ENCODE measurements at regions not wholly inside any gene's neighbourhood (a gene's known extent, or its start where the extent isn't known, plus 50 kb on each side); places are given as distances from the start of the nearest gene placed in this dataset.

DNA sequence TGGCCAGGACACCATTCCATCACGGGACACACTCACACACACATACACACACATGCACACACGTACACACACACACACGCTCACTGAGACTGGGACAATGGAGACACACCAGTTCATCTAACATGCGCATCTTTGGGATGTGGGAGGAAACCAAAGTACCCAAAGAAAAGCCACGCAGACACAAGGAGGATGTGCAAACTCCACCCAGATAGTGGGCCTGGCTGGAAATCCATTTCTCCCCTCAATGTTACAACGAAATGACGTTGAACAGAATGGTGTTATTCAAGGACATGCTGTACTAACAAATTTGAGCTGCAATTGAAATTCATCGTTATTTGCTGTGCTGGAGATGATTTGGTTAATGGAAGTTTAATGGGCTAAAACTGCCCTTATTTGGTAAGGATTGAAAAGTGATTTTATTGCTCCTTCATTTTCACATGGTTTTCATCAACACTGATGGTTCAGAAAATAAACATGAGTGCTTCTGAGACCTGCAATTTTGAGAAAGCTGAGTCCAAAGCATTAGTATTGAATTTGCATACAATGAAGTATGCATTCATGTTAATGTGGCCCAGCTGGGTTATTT lies 110.0 kb downstream of the KCNE4 start:
- no peak overlapping the region for H3K4me3 ChIP-seq
- no peaks in the 10 kb centered on the region for H3K4me1 ChIP-seq
- H3K9me3 ChIP-seq: no peaks in the 10 kb centered on the region
- no peaks in the 10 kb centered on the region for H3K36me3 ChIP-seq
- H3K27me3 ChIP-seq: no peaks in the 10 kb centered on the region
- 75 to 86% methylated on average over 8 of the region's 8 CpGs for WGBS, 2 donors
- no peak overlapping the region for H3K27ac ChIP-seq
- DNase-seq: no peak
- intact Hi-C loops (cut with DNase I): no loop called here
- TF ChIP-seq POLR2AphosphoS5 (IDR thresholded peaks at IDR 0.05) (no peak), EP300 (IDR thresholded peaks at IDR 0.05) (no peak), POLR2A (IDR thresholded peaks at IDR 0.05) (no peak)
- TF ChIP-seq, protein P1, sequence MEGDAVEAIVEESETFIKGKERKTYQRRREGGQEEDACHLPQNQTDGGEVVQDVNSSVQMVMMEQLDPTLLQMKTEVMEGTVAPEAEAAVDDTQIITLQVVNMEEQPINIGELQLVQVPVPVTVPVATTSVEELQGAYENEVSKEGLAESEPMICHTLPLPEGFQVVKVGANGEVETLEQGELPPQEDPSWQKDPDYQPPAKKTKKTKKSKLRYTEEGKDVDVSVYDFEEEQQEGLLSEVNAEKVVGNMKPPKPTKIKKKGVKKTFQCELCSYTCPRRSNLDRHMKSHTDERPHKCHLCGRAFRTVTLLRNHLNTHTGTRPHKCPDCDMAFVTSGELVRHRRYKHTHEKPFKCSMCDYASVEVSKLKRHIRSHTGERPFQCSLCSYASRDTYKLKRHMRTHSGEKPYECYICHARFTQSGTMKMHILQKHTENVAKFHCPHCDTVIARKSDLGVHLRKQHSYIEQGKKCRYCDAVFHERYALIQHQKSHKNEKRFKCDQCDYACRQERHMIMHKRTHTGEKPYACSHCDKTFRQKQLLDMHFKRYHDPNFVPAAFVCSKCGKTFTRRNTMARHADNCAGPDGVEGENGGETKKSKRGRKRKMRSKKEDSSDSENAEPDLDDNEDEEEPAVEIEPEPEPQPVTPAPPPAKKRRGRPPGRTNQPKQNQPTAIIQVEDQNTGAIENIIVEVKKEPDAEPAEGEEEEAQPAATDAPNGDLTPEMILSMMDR (IDR thresholded peaks at IDR 0.05): no peak

DNA sequence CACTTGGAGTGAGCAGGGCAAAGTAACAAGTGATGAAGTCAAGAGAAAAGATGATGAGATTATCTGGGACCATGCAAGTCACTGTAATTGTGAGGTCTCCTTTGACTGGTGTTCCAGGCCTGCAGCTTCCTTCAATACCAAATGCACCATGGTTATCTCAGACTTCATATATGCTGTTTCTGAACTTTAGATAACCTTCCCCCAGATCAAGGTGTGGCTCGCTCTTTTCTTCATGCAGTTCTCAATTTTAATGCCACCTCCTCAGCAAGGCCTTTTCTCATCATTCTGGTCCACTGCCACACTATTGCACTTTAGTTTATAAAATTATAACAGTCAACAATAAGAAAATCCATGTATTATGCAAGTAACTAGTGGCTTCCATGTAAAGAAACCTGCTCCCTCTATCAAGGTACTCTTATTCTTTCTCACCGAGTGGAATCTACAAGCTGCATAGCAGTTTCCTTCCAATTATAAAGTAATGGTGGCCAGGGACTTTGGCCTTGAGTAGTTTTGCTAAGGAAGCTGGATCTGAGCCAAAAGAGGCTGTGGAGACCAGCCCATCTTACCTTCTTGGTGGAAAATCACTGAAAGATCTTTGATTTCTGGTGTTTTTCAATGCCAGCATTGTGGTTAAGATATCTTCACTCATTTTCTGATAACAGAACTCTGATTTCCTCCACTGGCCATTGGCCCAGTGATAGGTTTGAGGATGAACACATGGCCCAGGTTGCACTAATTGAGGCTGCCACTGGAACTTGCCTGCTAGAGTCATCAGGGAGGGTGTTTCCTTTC lies 113.6 kb downstream of the KCNE4 start:
- intact Hi-C loops (cut with DNase I): no loop called here
- H3K4me3 ChIP-seq: no peak overlapping the region
- H3K4me1 ChIP-seq: no peaks in the 10 kb centered on the region
- no peak overlapping the region for H3K27ac ChIP-seq
- DNase-seq: no peak
- no peaks in the 10 kb centered on the region for H3K36me3 ChIP-seq
- TF ChIP-seq EP300 (IDR thresholded peaks at IDR 0.05) (no peak), POLR2A (IDR thresholded peaks at IDR 0.05) (no peak), POLR2AphosphoS5 (IDR thresholded peaks at IDR 0.05) (no peak)
- TF ChIP-seq, protein P1 (IDR thresholded peaks at IDR 0.05): no peak
- H3K9me3 ChIP-seq: no peaks in the 10 kb centered on the region
- 43 to 80% methylated on average over 2 of the region's 2 CpGs for WGBS, 2 donors
- H3K27me3 ChIP-seq: no peaks in the 10 kb centered on the region

DNA sequence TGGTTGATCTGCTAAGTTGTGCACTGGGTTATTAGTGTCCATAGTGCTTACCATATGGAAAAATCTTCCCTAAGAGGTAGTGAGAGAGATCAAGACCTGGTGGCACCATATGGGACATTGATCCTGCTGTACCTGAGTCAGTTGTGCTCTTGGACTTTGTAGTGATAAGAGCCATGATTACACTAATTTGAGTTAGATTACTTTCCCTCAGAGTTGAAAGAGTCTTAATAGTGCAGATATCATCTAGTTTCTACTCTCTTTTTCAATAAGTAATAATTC lies 114.2 kb downstream of the KCNE4 start:
- H3K27ac ChIP-seq: no peak overlapping the region
- intact Hi-C loops (cut with DNase I): no loop called here
- H3K4me3 ChIP-seq: no peak overlapping the region

DNA sequence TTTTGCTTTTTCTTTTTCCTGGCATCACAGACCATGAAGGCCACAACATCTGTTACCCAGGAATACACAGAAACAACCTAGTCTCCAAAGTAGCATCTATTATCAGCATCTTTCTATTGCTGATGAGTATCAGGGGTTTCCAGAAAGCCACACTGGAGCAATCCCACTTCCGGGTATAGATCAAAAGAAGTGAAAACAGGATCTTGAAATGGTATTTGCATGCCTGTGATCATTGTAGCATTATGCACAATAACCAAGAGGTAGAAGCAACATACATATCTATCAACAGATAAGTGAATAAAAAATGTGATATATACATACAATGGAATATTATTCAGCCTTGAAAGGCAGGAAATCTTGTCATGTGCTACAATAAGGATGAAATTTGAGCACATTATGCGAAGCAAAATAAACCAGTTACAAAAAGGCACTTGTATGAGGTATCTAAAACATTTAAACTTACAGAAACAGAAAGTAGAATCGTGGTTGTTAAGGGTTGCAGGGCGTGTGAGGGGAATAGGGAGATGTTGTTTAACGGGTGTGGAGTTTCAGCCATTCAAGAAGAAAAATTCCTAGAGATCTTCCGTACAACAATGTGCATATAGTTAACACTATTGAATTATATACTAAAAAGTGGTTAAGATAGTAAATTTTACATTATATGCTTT lies 115.1 kb downstream of the KCNE4 start:
- Histone ChIP-seq H3K27ac (no peak overlapping the region), H3K27me3 (no peaks in the 10 kb centered on the region), H3K4me3 (no peak overlapping the region), H3K36me3 (no peaks in the 10 kb centered on the region), H3K4me1 (no peaks in the 10 kb centered on the region), H3K9me3 (no peaks in the 10 kb centered on the region)
- WGBS, 2 donors: 77 to 80% methylated on average over 6 of the region's 6 CpGs
- intact Hi-C loops (cut with DNase I): no loop called here
- TF ChIP-seq, protein P1 (IDR thresholded peaks at IDR 0.05): no peak
- TF ChIP-seq POLR2A (IDR thresholded peaks at IDR 0.05) (no peak), EP300 (IDR thresholded peaks at IDR 0.05) (no peak), POLR2AphosphoS5 (IDR thresholded peaks at IDR 0.05) (no peak)
- DNase-seq: no peak

More for the DNA sequence above, 114.2 kb downstream of the KCNE4 start:
- no peak for DNase-seq
- Histone ChIP-seq H3K36me3 (no peaks in the 10 kb centered on the region), H3K4me1 (no peaks in the 10 kb centered on the region), H3K27me3 (no peaks in the 10 kb centered on the region), H3K9me3 (no peaks in the 10 kb centered on the region)
- TF ChIP-seq POLR2AphosphoS5 (IDR thresholded peaks at IDR 0.05): no peak
- no peak for TF ChIP-seq EP300 (IDR thresholded peaks at IDR 0.05)
- TF ChIP-seq, protein P1 (IDR thresholded peaks at IDR 0.05): no peak
- no peak for TF ChIP-seq POLR2A (IDR thresholded peaks at IDR 0.05)
